Endothelial cell of umbilical vein (primary cell): ENCODE measurements at regions not wholly inside any gene's neighbourhood (a gene's known extent, or its start where the extent isn't known, plus 50 kb on each side); places are given as distances from the start of the nearest gene placed in this dataset.

Experiments used
- BruUV-seq: library from RNA; stranded (reverse); fragments of 400-500 nt; replicated peaks from 2 replicates; lab custom pipeline; 2021; lab: Mats Ljungman, UMichigan
- CTCF ChIA-PET: fragments of 300-600, 350-600 bp; sonication (Branson Sonifier 250); formaldehyde crosslinking; loops from one replicate; lab custom pipeline; 2021; ENCODE audit warnings: antibody characterized with exemption, inconsistent platforms; lab: Charles Lee
- POLR2A ChIA-PET: fragments of 300-600, 350-600 bp; sonication (Branson Sonifier 250); formaldehyde crosslinking; loops from one replicate; lab custom pipeline; 2021; ENCODE audit warnings: antibody characterized with exemption, inconsistent platforms; lab: Charles Lee
- DNase-seq: peaks from one replicate; pipeline ENCODE4 v3.0.0-alpha.2; 2011; ENCODE audit warnings: low read depth, low spot score
- FAIRE-seq: peaks from 2 replicates; lab custom pipeline; 2011; peaks lifted over from hg19 to GRCh38; lab: Jason Lieb, UNC
- H2AFZ ChIP-seq: 2 replicates; pipeline ENCODE4 v1.6.0; 2012; ENCODE audit warnings: low read depth, low read length, control low read depth, inconsistent platforms
- H3K27ac ChIP-seq: 2 replicates; pipeline ENCODE4 v1.5.1; 2011; ENCODE audit warnings: low read depth, mild to moderate bottlenecking, control low read depth, low read length, moderate library complexity; ENCODE audit not compliant: insufficient read depth
- H3K27me3 ChIP-seq, 2 experiments: 2 replicates each; pipeline versions ENCODE4 v1.6.0 to v1.6.1; 2011; ENCODE audit warnings: low read length in 2 of 2, mixed read lengths in 1 of 2; ENCODE audit not compliant: control insufficient read depth in 2 of 2, insufficient read depth in 2 of 2
- H3K36me3 ChIP-seq, 2 experiments: 2 replicates in 1 of 2; 3 replicates in 1 of 2; pipeline ENCODE4 v1.5.1; 2011; ENCODE audit warnings: low read length in 2 of 2, mild to moderate bottlenecking in 1 of 2, moderate library complexity in 1 of 2; ENCODE audit not compliant: control insufficient read depth in 2 of 2, insufficient read depth in 2 of 2; ENCODE audit errors: extremely low read depth in 1 of 2
- H3K4me1 ChIP-seq: 3 replicates; pipeline ENCODE4 v1.5.1; 2011; ENCODE audit warnings: mild to moderate bottlenecking, low read length; ENCODE audit not compliant: control insufficient read depth, insufficient read depth; ENCODE audit errors: extremely low read depth
- H3K4me2 ChIP-seq: 2 replicates; pipeline ENCODE4 v1.6.1; 2011; ENCODE audit warnings: low read length, control low read depth, mixed read lengths; ENCODE audit not compliant: insufficient read depth
- H3K4me3 ChIP-seq, 3 experiments: fragments of 200-600 bp in 1 of 3; sonication (generic), shearing (Covaris generic) in 1 of 3; replicated peaks in 1 of 3; 2 replicates each; pipeline ENCODE4 v1.5.1; 2011 to 2016; ENCODE audit warnings: control low read depth in 3 of 3, low read length in 3 of 3, mild to moderate bottlenecking in 2 of 3, inconsistent platforms in 1 of 3, low read depth in 1 of 3, moderate library complexity in 1 of 3; ENCODE audit not compliant: insufficient read depth in 1 of 3
- H3K79me2 ChIP-seq: 2 replicates; pipeline ENCODE4 v1.6.0; 2012; ENCODE audit warnings: low read length, inconsistent platforms; ENCODE audit not compliant: control insufficient read depth, insufficient read depth
- H3K9ac ChIP-seq: replicated peaks from 2 replicates; pipeline ENCODE3; 2011; ENCODE audit warnings: low read length, control low read depth; ENCODE audit not compliant: insufficient read depth; ENCODE audit errors: extremely low read depth
- H3K9me1 ChIP-seq: replicated peaks from 3 replicates; pipeline ENCODE4 v1.6.0; 2011; ENCODE audit warnings: mild to moderate bottlenecking, low read length; ENCODE audit not compliant: control insufficient read depth, insufficient read depth; ENCODE audit errors: extremely low read depth
- H3K9me3 ChIP-seq: replicated peaks from 2 replicates; pipeline ENCODE4 v1.5.1; 2012; ENCODE audit warnings: low read length, inconsistent platforms; ENCODE audit not compliant: control insufficient read depth, insufficient read depth
- H4K20me1 ChIP-seq: replicated peaks from 2 replicates; pipeline ENCODE3; 2011; ENCODE audit warnings: mild to moderate bottlenecking, low read length; ENCODE audit not compliant: control insufficient read depth, insufficient read depth; ENCODE audit errors: extremely low read depth
- CTCF ChIP-seq, 2 donors: IDR thresholded peaks; 1 replicate in 1 of 2; 2 replicates in 1 of 2; pipeline ENCODE4 v1.5.1; 2011; ENCODE audit warnings: low read length in 2 of 2, mild to moderate bottlenecking in 2 of 2, moderate library complexity in 2 of 2, control low read depth in 1 of 2, inconsistent platforms in 1 of 2, low read depth in 1 of 2; ENCODE audit not compliant: insufficient read depth in 1 of 2; ENCODE audit errors: extremely low read depth in 1 of 2
- EZH2 ChIP-seq: IDR thresholded peaks from 2 replicates; pipeline ENCODE4 v1.6.1; 2012; ENCODE audit warnings: borderline replicate concordance, low read depth, mild to moderate bottlenecking, moderate library complexity, low read length, inconsistent platforms; ENCODE audit not compliant: severe bottlenecking
- FOS ChIP-seq: IDR thresholded peaks from 2 replicates; pipeline ENCODE4 v1.6.1; 2011; ENCODE audit warnings: mild to moderate bottlenecking, low read length, moderate library complexity, borderline replicate concordance; ENCODE audit not compliant: insufficient read depth
- GATA2 ChIP-seq: IDR thresholded peaks from 2 replicates; pipeline ENCODE4 v1.7.0; 2011; ENCODE audit warnings: low read depth, mild to moderate bottlenecking, moderate library complexity, mixed read lengths, low read length; ENCODE audit not compliant: insufficient read length, insufficient read depth
- JUN ChIP-seq: IDR thresholded peaks from 2 replicates; pipeline ENCODE4 v1.6.1; 2011; ENCODE audit warnings: borderline replicate concordance, low read depth; ENCODE audit not compliant: insufficient read length, insufficient read depth
- MAX ChIP-seq: IDR thresholded peaks from 2 replicates; pipeline ENCODE4 v1.6.1; 2011; ENCODE audit not compliant: insufficient read depth, insufficient read length
- MYC ChIP-seq: IDR thresholded peaks from one replicate; pipeline ENCODE4 v1.6.1; 2011; ENCODE audit warnings: mild to moderate bottlenecking, low read depth, low read length
- POLR2A ChIP-seq: IDR thresholded peaks from 2 replicates; pipeline ENCODE4 v1.6.1; 2012; ENCODE audit warnings: low read depth, mild to moderate bottlenecking, control low read depth, low read length
- POLR2AphosphoS5 ChIP-seq: IDR thresholded peaks from 2 replicates; pipeline ENCODE4 v1.6.1; 2012; ENCODE audit warnings: low read depth, mild to moderate bottlenecking, control low read depth, low read length, moderate library complexity; ENCODE audit not compliant: insufficient read depth
- dilution Hi-C: fragments of 300-500 bp; cut with MboI; formaldehyde crosslinking; loops from one replicate; pipeline ENCODE4 v1.15.0; 2019; ENCODE audit warnings: low sequenced_read_pairs; ENCODE audit not compliant: extremely low pct_ligation_motif_present
- intact Hi-C: fragments of 100-400 bp; cut with micrococcal nuclease; formaldehyde crosslinking; loops from one replicate; pipeline ENCODE4 v1.10.0; 2022

GRCh38 chr10:114762811-114763210 is 58.8 kb upstream of the FHIP2A start:
- FAIRE-seq = no peak
- peaks cover 0 to 4% of the 10 kb centered on the region in 2 experiments for H3K27me3 ChIP-seq
- intact Hi-C loops = no loop called here
- DNase-seq = no peak
- POLR2A ChIA-PET = no interaction called here
- BruUV-seq = no TSS peak
- no peak overlapping the region for H3K4me2 ChIP-seq
- H3K79me2 ChIP-seq = no peaks in the 10 kb centered on the region
- H3K9ac ChIP-seq = no peak overlapping the region
- no peak for TF ChIP-seq MAX
- no peak for TF ChIP-seq POLR2AphosphoS5
- no peak for TF ChIP-seq EZH2
- no peak for TF ChIP-seq POLR2A
- no peak for TF ChIP-seq FOS
- TF ChIP-seq CTCF (IDR thresholded peaks at IDR 0.05; ENCODE audit: extremely low read depth in 1 of 2, insufficient read depth in 1 of 2, low read depth in 1 of 2, low read length in 2 of 2) = no peak
- no peak for TF ChIP-seq MYC
- no peak for TF ChIP-seq JUN
- no peak for TF ChIP-seq GATA2
- H3K4me3 ChIP-seq = no peak overlapping the region
- H3K4me1 ChIP-seq = peaks cover 9% of the 10 kb centered on the region
- H4K20me1 ChIP-seq = no peaks in the 10 kb centered on the region
- dilution Hi-C loops = no loop called here
- H3K36me3 ChIP-seq = no peaks in the 10 kb centered on the region
- H3K27ac ChIP-seq = no peak overlapping the region
- CTCF ChIA-PET = interaction anchor here (1.2 to 1.5 kb wide), 2 partner anchors 10 kb away, joined by 3 to 4 read pairs; no protein-coding TSS in a partner anchor
- H3K9me3 ChIP-seq = no peaks in the 10 kb centered on the region
- no peak overlapping the region for H2AFZ ChIP-seq
- no peaks in the 10 kb centered on the region for H3K9me1 ChIP-seq
